Prostate gland (tissue), 2 donors: ENCODE measurements at regions not wholly inside any gene's neighbourhood (a gene's known extent, or its start where the extent isn't known, plus 50 kb on each side); places are given as distances from the start of the nearest gene placed in this dataset.

ENCODE experiments used
- POLR2A ChIP-seq: fragments of 450-650 bp; IDR thresholded peaks from one replicate; pipeline ENCODE4 v1.6.1; 2016; ENCODE audit warnings: antibody characterized with exemption, mild to moderate bottlenecking
- POLR2AphosphoS5 ChIP-seq: sonication (generic); formaldehyde crosslinking; IDR thresholded peaks from one replicate; pipeline ENCODE4 v1.6.1; 2017; ENCODE audit warnings: antibody characterized with exemption
- TF ChIP-seq, protein P1 (sequence below), 4 experiments: fragments of 200-600 bp in 2 of 4; fragments of 450-650 bp in 2 of 4; sonication (generic) in 2 of 4; IDR thresholded peaks; 1 replicate in 3 of 4; 2 replicates in 1 of 4; pipeline ENCODE4 v1.5.1; 2016 to 2019; ENCODE audit warnings: antibody characterized with exemption in 4 of 4, mild to moderate bottlenecking in 2 of 4, moderate library complexity in 2 of 4

DNA sequence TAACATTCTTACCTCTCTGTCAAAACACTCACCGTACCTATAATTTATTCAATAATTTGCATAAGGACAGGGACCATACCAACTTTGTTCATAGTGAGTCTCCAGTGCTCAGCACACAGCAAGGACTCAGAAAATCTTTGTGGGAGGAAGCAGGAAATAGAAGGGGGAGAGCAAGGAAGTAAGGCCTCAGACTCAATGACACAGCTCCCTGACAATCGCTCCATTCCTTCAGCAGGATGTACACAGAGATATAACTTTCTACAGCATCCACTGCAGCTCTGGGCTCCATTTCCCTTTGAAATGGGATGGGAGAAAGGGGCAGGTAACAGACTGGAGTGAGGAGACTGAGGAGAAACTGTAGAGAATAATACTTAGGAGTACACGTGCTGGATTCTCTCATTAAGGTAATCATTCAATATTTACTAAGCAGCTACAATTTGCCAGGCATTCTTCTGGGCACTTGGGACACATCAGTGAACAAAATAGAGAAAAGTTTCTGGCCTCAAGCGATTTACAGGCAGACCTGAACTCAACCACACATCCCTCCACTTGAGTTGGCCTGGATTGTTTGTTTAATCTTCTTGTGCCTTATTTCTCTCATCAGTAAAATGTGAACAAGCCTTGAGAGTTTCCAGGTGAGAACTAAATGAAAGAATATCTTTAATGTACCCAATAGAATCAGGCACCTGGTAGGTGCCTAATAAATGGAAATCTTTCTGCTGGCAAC is 330.3 kb upstream of the THBS1 start:
- no peak for TF ChIP-seq POLR2A
- TF ChIP-seq, protein P1, sequence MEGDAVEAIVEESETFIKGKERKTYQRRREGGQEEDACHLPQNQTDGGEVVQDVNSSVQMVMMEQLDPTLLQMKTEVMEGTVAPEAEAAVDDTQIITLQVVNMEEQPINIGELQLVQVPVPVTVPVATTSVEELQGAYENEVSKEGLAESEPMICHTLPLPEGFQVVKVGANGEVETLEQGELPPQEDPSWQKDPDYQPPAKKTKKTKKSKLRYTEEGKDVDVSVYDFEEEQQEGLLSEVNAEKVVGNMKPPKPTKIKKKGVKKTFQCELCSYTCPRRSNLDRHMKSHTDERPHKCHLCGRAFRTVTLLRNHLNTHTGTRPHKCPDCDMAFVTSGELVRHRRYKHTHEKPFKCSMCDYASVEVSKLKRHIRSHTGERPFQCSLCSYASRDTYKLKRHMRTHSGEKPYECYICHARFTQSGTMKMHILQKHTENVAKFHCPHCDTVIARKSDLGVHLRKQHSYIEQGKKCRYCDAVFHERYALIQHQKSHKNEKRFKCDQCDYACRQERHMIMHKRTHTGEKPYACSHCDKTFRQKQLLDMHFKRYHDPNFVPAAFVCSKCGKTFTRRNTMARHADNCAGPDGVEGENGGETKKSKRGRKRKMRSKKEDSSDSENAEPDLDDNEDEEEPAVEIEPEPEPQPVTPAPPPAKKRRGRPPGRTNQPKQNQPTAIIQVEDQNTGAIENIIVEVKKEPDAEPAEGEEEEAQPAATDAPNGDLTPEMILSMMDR (IDR thresholded peaks at IDR 0.05), result no peak
- TF ChIP-seq POLR2AphosphoS5, result no peak
